ENCODE measurements at regions not wholly inside any gene's neighbourhood (a gene's known extent, or its start where the extent isn't known, plus 50 kb on each side); places are given as distances from the start of the nearest gene placed in this dataset.

DNA sequence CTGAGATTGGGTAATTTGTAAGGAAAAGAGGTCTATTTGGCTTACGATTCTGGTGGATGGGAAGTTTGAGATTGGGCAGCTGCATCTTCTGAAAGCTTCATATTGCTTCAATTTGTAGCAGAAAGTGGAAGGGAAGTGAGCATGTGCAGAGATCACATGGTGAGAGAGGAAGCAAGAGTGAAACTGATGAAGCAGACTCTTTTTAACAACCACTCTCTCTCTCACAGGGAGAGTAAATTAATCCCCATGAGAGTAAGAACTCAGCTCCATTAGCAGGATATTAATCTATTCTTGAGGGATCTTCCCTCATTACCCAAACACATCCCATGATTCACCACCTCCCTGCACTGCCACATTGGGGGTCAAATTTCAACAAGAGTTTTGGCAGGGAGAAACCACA, 298.5 kb upstream of the CELF4 start:
- Histone ChIP-seq H3K79me2 (replicated peaks; ENCODE audit: insufficient read depth) (no peaks in the 10 kb centered on the region), H3K4me2 (no peak overlapping the region), H3K9me2 (ENCODE audit: insufficient read depth) (peaks cover 7% of the 10 kb centered on the region; the same call in 1 of the 2 replicates), H3K27me3 (ENCODE audit: insufficient read depth) (no peaks in the 10 kb centered on the region), H2AFZ (no peak overlapping the region), H3K36me3 (ENCODE audit: insufficient read depth) (no peaks in the 10 kb centered on the region), H3K4me3 (no peak overlapping the region), H3K4me1 (ENCODE audit: insufficient read depth) (no peaks in the 10 kb centered on the region), H3K27ac (ENCODE audit: low read depth) (no peak overlapping the region), H3F3A (replicated peaks; ENCODE audit: low read depth) (no peaks in the 10 kb centered on the region), H4K20me1 (replicated peaks; ENCODE audit: insufficient read depth) (no peaks in the 10 kb centered on the region)
- Mint-ChIP-seq H3K36me3 (ENCODE audit: low read depth) (peaks cover 2% of the 10 kb centered on the region; the same call in 1 of the 3 replicates), H3K4me3 (no peak overlapping the region), H3K4me1 (no peaks in the 10 kb centered on the region), H3K27ac (no peak overlapping the region), H3K9me3 (no peaks in the 10 kb centered on the region; the same call in 2 of the 3 replicates), H3K27me3 (ENCODE audit: insufficient read depth, low read depth, poor library complexity) (no peaks in the 10 kb centered on the region)
- no peak for ATAC-seq
- TF ChIP-seq EZH2 (IDR thresholded peaks at IDR 0.05; ENCODE audit: low read depth, unreplicated experiment): no peak
- TF ChIP-seq, protein P1, sequence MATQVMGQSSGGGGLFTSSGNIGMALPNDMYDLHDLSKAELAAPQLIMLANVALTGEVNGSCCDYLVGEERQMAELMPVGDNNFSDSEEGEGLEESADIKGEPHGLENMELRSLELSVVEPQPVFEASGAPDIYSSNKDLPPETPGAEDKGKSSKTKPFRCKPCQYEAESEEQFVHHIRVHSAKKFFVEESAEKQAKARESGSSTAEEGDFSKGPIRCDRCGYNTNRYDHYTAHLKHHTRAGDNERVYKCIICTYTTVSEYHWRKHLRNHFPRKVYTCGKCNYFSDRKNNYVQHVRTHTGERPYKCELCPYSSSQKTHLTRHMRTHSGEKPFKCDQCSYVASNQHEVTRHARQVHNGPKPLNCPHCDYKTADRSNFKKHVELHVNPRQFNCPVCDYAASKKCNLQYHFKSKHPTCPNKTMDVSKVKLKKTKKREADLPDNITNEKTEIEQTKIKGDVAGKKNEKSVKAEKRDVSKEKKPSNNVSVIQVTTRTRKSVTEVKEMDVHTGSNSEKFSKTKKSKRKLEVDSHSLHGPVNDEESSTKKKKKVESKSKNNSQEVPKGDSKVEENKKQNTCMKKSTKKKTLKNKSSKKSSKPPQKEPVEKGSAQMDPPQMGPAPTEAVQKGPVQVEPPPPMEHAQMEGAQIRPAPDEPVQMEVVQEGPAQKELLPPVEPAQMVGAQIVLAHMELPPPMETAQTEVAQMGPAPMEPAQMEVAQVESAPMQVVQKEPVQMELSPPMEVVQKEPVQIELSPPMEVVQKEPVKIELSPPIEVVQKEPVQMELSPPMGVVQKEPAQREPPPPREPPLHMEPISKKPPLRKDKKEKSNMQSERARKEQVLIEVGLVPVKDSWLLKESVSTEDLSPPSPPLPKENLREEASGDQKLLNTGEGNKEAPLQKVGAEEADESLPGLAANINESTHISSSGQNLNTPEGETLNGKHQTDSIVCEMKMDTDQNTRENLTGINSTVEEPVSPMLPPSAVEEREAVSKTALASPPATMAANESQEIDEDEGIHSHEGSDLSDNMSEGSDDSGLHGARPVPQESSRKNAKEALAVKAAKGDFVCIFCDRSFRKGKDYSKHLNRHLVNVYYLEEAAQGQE (IDR thresholded peaks at IDR 0.05; ENCODE audit: unreplicated experiment): no peak
- no peak for TF ChIP-seq NANOG (IDR thresholded peaks at IDR 0.05; ENCODE audit: borderline replicate concordance)
- DNase-seq (ENCODE audit: low spot score): no peak

DNA sequence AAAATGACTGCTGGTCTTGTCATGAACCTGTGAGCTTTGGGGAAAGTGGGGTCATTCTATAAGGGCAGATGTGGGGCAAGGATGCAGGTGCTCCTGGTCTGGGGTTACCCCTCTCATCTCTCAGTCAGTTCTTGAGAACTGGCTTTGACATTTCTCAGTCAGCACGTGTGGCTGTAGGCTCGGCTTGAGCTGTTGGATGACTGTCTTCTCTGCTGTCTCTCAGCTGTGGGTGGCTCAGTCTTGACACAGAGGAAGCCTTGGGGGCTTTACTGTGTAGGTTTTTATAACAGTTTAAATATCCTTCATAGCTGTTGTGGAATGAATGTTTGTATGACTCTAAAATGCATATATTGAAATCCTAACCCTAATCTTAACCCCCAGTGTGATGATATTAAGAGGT, 296.4 kb upstream of the CELF4 start:
- no peak overlapping the region for H3K4me3 Mint-ChIP-seq
- Histone ChIP-seq H3K36me3 (ENCODE audit: insufficient read depth) (no peaks in the 10 kb centered on the region), H3K27me3 (ENCODE audit: insufficient read depth) (no peaks in the 10 kb centered on the region), H3K9me2 (ENCODE audit: insufficient read depth) (peaks cover 7% of the 10 kb centered on the region; the same call in 1 of the 2 replicates), H3K4me2 (no peak overlapping the region), H2AFZ (no peak overlapping the region), H3K4me1 (ENCODE audit: insufficient read depth) (no peaks in the 10 kb centered on the region), H3F3A (replicated peaks; ENCODE audit: low read depth) (no peaks in the 10 kb centered on the region), H4K20me1 (replicated peaks; ENCODE audit: insufficient read depth) (no peaks in the 10 kb centered on the region), H3K27ac (ENCODE audit: low read depth) (no peak overlapping the region), H3K4me3 (no peak overlapping the region), H3K79me2 (replicated peaks; ENCODE audit: insufficient read depth) (no peaks in the 10 kb centered on the region)
- no peaks in the 10 kb centered on the region for H3K36me3 Mint-ChIP-seq (ENCODE audit: low read depth)
- no peaks in the 10 kb centered on the region for H3K4me1 Mint-ChIP-seq
- H3K27ac Mint-ChIP-seq: no peak overlapping the region
- TF ChIP-seq ZNF331 (CRISPR knock-in tag; IDR thresholded peaks at IDR 0.05; ENCODE audit: low read depth) (no peak), NANOG (IDR thresholded peaks at IDR 0.05; ENCODE audit: borderline replicate concordance) (no peak)
- TF ChIP-seq, protein P2, sequence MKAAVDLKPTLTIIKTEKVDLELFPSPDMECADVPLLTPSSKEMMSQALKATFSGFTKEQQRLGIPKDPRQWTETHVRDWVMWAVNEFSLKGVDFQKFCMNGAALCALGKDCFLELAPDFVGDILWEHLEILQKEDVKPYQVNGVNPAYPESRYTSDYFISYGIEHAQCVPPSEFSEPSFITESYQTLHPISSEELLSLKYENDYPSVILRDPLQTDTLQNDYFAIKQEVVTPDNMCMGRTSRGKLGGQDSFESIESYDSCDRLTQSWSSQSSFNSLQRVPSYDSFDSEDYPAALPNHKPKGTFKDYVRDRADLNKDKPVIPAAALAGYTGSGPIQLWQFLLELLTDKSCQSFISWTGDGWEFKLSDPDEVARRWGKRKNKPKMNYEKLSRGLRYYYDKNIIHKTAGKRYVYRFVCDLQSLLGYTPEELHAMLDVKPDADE (IDR thresholded peaks at IDR 0.05): no peak
- TF ChIP-seq, protein P3, sequence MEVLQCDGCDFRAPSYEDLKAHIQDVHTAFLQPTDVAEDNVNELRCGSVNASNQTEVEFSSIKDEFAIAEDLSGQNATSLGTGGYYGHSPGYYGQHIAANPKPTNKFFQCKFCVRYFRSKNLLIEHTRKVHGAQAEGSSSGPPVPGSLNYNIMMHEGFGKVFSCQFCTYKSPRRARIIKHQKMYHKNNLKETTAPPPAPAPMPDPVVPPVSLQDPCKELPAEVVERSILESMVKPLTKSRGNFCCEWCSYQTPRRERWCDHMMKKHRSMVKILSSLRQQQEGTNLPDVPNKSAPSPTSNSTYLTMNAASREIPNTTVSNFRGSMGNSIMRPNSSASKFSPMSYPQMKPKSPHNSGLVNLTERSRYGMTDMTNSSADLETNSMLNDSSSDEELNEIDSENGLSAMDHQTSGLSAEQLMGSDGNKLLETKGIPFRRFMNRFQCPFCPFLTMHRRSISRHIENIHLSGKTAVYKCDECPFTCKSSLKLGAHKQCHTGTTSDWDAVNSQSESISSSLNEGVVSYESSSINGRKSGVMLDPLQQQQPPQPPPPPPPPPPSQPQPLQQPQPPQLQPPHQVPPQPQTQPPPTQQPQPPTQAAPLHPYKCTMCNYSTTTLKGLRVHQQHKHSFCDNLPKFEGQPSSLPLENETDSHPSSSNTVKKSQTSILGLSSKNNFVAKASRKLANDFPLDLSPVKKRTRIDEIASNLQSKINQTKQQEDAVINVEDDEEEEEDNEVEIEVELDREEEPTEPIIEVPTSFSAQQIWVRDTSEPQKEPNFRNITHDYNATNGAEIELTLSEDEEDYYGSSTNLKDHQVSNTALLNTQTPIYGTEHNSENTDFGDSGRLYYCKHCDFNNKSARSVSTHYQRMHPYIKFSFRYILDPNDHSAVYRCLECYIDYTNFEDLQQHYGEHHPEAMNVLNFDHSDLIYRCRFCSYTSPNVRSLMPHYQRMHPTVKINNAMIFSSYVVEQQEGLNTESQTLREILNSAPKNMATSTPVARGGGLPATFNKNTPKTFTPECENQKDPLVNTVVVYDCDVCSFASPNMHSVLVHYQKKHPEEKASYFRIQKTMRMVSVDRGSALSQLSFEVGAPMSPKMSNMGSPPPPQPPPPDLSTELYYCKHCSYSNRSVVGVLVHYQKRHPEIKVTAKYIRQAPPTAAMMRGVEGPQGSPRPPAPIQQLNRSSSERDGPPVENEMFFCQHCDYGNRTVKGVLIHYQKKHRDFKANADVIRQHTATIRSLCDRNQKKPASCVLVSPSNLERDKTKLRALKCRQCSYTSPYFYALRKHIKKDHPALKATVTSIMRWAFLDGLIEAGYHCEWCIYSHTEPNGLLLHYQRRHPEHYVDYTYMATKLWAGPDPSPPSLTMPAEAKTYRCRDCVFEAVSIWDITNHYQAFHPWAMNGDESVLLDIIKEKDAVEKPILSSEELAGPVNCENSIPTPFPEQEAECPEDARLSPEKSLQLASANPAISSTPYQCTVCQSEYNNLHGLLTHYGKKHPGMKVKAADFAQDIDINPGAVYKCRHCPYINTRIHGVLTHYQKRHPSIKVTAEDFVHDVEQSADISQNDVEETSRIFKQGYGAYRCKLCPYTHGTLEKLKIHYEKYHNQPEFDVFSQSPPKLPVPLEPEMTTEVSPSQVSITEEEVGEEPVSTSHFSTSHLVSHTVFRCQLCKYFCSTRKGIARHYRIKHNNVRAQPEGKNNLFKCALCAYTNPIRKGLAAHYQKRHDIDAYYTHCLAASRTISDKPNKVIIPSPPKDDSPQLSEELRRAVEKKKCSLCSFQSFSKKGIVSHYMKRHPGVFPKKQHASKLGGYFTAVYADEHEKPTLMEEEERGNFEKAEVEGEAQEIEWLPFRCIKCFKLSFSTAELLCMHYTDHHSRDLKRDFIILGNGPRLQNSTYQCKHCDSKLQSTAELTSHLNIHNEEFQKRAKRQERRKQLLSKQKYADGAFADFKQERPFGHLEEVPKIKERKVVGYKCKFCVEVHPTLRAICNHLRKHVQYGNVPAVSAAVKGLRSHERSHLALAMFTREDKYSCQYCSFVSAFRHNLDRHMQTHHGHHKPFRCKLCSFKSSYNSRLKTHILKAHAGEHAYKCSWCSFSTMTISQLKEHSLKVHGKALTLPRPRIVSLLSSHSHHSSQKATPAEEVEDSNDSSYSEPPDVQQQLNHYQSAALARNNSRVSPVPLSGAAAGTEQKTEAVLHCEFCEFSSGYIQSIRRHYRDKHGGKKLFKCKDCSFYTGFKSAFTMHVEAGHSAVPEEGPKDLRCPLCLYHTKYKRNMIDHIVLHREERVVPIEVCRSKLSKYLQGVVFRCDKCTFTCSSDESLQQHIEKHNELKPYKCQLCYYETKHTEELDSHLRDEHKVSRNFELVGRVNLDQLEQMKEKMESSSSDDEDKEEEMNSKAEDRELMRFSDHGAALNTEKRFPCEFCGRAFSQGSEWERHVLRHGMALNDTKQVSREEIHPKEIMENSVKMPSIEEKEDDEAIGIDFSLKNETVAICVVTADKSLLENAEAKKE (CRISPR knock-in tag; IDR thresholded peaks at IDR 0.05): no peak
- H3K27me3 Mint-ChIP-seq (ENCODE audit: insufficient read depth, low read depth, poor library complexity): no peaks in the 10 kb centered on the region
- ATAC-seq (no peak), DNase-seq (ENCODE audit: low spot score) (no peak)
- H3K9me3 Mint-ChIP-seq: no peaks in the 10 kb centered on the region; the same call in 2 of the 3 replicates

All from GM23338 (cell line).